ENCODE measurements at regions not wholly inside any gene's neighbourhood (a gene's known extent, or its start where the extent isn't known, plus 50 kb on each side); places are given as distances from the start of the nearest gene placed in this dataset.

DNA sequence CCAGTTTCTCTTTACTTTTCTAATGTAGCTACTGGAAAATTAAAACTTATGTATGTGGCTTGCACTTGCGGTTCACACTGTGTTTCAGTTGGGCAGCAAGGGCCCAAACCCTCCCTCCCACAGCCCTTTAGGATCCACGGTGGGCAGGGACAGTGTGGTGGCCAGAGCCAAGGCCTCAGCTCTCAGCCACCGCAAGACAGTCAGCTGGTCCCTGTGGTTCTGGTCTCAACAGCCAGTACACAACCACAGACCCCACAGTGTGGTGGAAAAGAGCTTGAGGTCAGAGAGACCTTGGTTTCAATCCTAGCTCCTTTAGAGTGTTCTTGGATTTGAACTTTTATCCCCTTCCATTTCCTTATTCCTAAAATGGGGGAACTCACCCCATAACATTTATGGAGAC lies 153.0 kb upstream of the SMIM23 start:
- ATAC-seq (no peak), FAIRE-seq (no peak), DNase-seq (ENCODE audit: low spot score) (no peak)
- BruUV-seq (replicated peaks), result no TSS peak
- CTCF ChIA-PET (ENCODE audit: low intra/inter-chr PET ratio, low total read pairs), result no interaction called here
- in situ Hi-C loops (cut with HindIII; ENCODE audit: extremely low pct_ligation_motif_present, low pct_unique_long_range_greater_than_20kb), result no loop called here
- Histone ChIP-seq H3K27ac (ENCODE audit: extremely low read length, insufficient read depth, low read length) (no peak overlapping the region), H3K9me3 (ENCODE audit: low read length) (no peaks in the 10 kb centered on the region), H3K4me2 (ENCODE audit: low read depth, low read length) (no peak overlapping the region), H3K27me3 (ENCODE audit: control insufficient read depth in 1 of 2, insufficient read depth in 2 of 2, low read length in 2 of 2) (no peaks in the 10 kb centered on the region; a peak in 1 of 5 replicates), H4K20me1 (ENCODE audit: insufficient read depth, low read length) (no peaks in the 10 kb centered on the region), H3K9ac (ENCODE audit: insufficient read depth, low read depth, low read length) (no peak overlapping the region), H3K36me3 (replicated peaks in 1 of 2; ENCODE audit: control insufficient read depth in 1 of 2, insufficient read depth in 2 of 2, low read length in 2 of 2) (no peaks in the 10 kb centered on the region), H3K4me3 (replicated peaks in 1 of 3; ENCODE audit: insufficient read depth in 1 of 3, low read depth in 2 of 3, low read length in 3 of 3) (no peak overlapping the region), H3K4me1 (ENCODE audit: insufficient read depth, low read length) (no peaks in the 10 kb centered on the region), H3K79me2 (ENCODE audit: insufficient read depth, low read length) (no peaks in the 10 kb centered on the region), H2AFZ (ENCODE audit: low read length) (no peak overlapping the region)
- TF ChIP-seq EED (CRISPR knock-in tag; IDR thresholded peaks at IDR 0.05), result no peak
- 41% methylated on average over 3 of the region's 3 CpGs for WGBS (ENCODE audit: low lambda C conversion rate)
- POLR2A ChIA-PET, result no interaction called here
- intact Hi-C loops (cut with micrococcal nuclease; ENCODE audit: unreplicated experiment), result no loop called here

DNA sequence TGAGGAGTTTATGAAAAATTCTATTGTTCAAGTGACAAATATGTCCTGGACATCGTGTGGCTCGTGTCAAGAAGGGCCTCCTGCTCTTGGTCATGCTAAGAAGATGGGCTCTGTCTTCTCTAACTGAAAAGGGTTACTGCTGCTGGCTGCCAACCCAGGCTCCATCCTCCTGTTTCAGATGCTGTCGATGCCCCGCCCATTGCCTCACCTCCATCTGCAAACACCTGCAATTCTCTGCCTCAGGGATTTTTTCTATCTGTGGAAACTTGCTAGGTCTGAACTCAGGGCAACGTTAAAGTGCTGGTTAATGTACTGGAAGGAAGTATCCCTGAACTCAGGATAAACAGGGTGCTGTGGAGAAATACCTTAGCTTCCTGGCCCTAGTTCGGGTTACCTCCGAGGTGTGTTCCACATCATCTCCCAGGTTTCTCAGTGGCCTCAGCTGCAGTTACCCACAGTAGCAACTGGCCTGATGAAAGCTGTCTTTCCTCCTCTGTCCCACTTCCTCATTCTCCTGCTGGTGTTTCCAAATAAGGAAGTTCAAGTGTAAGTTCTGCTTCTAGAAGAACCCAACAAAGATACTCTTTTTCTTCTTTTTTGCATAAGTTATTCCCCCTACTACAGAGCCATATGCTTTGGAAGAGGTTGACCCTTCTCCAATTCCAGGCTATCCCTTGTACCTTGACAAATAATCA lies 151.7 kb upstream of the SMIM23 start:
- DNase-seq (ENCODE audit: low spot score), result no peak
- no peak for TF ChIP-seq ARNTL (CRISPR knock-in tag; IDR thresholded peaks at IDR 0.05)
- no peak for TF ChIP-seq NFIB (CRISPR knock-in tag; IDR thresholded peaks at IDR 0.05; ENCODE audit: borderline replicate concordance)
- no peak for TF ChIP-seq HOXA5 (CRISPR knock-in tag; IDR thresholded peaks at IDR 0.05)
- TF ChIP-seq, protein P1, sequence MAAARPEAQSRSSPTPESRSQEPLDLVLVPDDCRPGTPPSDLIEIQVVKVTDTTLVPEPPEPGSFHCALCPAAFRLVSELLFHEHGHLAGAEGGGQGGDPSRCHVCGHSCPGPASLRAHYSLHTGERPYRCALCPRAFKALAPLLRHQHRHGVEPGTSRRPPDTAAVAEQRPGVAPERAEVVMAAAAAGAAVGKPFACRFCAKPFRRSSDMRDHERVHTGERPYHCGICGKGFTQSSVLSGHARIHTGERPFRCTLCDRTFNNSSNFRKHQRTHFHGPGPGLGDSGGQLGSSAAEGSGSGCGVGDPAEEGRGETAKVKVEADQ (CRISPR knock-in tag; IDR thresholded peaks at IDR 0.05; ENCODE audit: borderline replicate concordance), result no peak
- TF ChIP-seq RAD51 (IDR thresholded peaks at IDR 0.05; ENCODE audit: borderline replicate concordance), result no peak
- TF ChIP-seq ZFP91 (CRISPR knock-in tag; IDR thresholded peaks at IDR 0.05; ENCODE audit: borderline replicate concordance), result no peak
- no peak for TF ChIP-seq ISL2 (CRISPR knock-in tag; IDR thresholded peaks at IDR 0.05)
- TF ChIP-seq YY1 (IDR thresholded peaks at IDR 0.05; ENCODE audit: insufficient read depth, insufficient replicate concordance, low read depth, low read length), result no peak
- no peak for TF ChIP-seq CHCHD3 (CRISPR knock-in tag; IDR thresholded peaks at IDR 0.05)
- no peak for TF ChIP-seq YEATS4 (CRISPR knock-in tag; IDR thresholded peaks at IDR 0.05; ENCODE audit: borderline replicate concordance)
- no peak for TF ChIP-seq HNRNPUL1 (IDR thresholded peaks at IDR 0.05; ENCODE audit: low read depth, low read length)
- no peak for TF ChIP-seq U2AF2 (IDR thresholded peaks at IDR 0.05; ENCODE audit: low read depth, low read length)
- TF ChIP-seq TARDBP (CRISPR knock-in tag; IDR thresholded peaks at IDR 0.05), result no peak
- no peak for TF ChIP-seq HNF4A (CRISPR knock-in tag; IDR thresholded peaks at IDR 0.05)
- TF ChIP-seq NAIF1 (CRISPR knock-in tag; IDR thresholded peaks at IDR 0.05; ENCODE audit: borderline replicate concordance), result no peak
- TF ChIP-seq KDM3A (CRISPR knock-in tag; IDR thresholded peaks at IDR 0.05; ENCODE audit: low read depth), result no peak
- TF ChIP-seq ZNF766 (CRISPR knock-in tag; IDR thresholded peaks at IDR 0.05; ENCODE audit: borderline replicate concordance), result no peak
- TF ChIP-seq NFKBIZ (CRISPR knock-in tag; IDR thresholded peaks at IDR 0.05), result no peak
- ChIA-PET POLR2A (no interaction called here), CTCF (ENCODE audit: low intra/inter-chr PET ratio, low total read pairs) (no interaction called here)
- H3K4me1 ChIP-seq (ENCODE audit: insufficient read depth, low read length), result no peaks in the 10 kb centered on the region
- no peak overlapping the region for H3K4me3 ChIP-seq (replicated peaks in 1 of 3; ENCODE audit: insufficient read depth in 1 of 3, low read depth in 2 of 3, low read length in 3 of 3)
- no peaks in the 10 kb centered on the region for H4K20me1 ChIP-seq (ENCODE audit: insufficient read depth, low read length)
- in situ Hi-C loops (cut with HindIII; ENCODE audit: extremely low pct_ligation_motif_present, low pct_unique_long_range_greater_than_20kb) (no loop called here), intact Hi-C loops (cut with micrococcal nuclease; ENCODE audit: unreplicated experiment) (no loop called here)
- WGBS (ENCODE audit: low lambda C conversion rate), result 8% methylated on average over 7 of the region's 7 CpGs
- FAIRE-seq, result no peak
- H3K36me3 ChIP-seq (replicated peaks in 1 of 2; ENCODE audit: control insufficient read depth in 1 of 2, insufficient read depth in 2 of 2, low read length in 2 of 2), result no peaks in the 10 kb centered on the region
- H3K27ac ChIP-seq (ENCODE audit: extremely low read length, insufficient read depth, low read length), result no peak overlapping the region
- BruUV-seq (replicated peaks), result no TSS peak
- H3K9ac ChIP-seq (ENCODE audit: insufficient read depth, low read depth, low read length), result no peak overlapping the region
- H2AFZ ChIP-seq (ENCODE audit: low read length), result no peak overlapping the region
- no peaks in the 10 kb centered on the region for H3K79me2 ChIP-seq (ENCODE audit: insufficient read depth, low read length)
- ATAC-seq, result no peak
- no peaks in the 10 kb centered on the region for H3K9me3 ChIP-seq (ENCODE audit: low read length)
- H3K4me2 ChIP-seq (ENCODE audit: low read depth, low read length), result no peak overlapping the region
- H3K27me3 ChIP-seq (ENCODE audit: control insufficient read depth in 1 of 2, insufficient read depth in 2 of 2, low read length in 2 of 2), result peaks cover 0 to 4% of the 10 kb centered on the region in 2 experiments; a peak in 2 of 5 replicates

Data from HepG2 (cell line).